Thoracic aorta (tissue), 2 donors: ENCODE measurements at regions not wholly inside any gene's neighbourhood (a gene's known extent, or its start where the extent isn't known, plus 50 kb on each side); places are given as distances from the start of the nearest gene placed in this dataset.
"Not testable (repeated sequence)": the region's sequence is repeated elsewhere in the genome, so short reads cannot be mapped to it uniquely, and the experiment has no call there.

Source experiments
- ATAC-seq: fragments of 150-250 bp; one replicate; pipeline ENCODE4 v1.8.0; 2017; ENCODE audit warnings: low read depth; ENCODE audit not compliant: insufficient number of reproducible peaks, low FRiP score
- DNase-seq: peaks from one replicate; pipeline ENCODE4 v3.0.0-alpha.2; 2020; ENCODE audit warnings: low spot score
- H3K27ac ChIP-seq, 2 donors: fragments of 200-600 bp; sonication (generic); 1 replicate in 1 of 2; 2 replicates in 1 of 2; pipeline ENCODE4 v1.5.1; 2016; ENCODE audit warnings: mild to moderate bottlenecking in 2 of 2, moderate library complexity in 2 of 2
- H3K27me3 ChIP-seq: fragments of 200-600 bp; sonication (generic); replicated peaks from 2 replicates; pipeline ENCODE4 v1.6.0; 2016; ENCODE audit warnings: mild to moderate bottlenecking; ENCODE audit not compliant: insufficient read depth
- H3K36me3 ChIP-seq: fragments of 200-600 bp; sonication (generic); one replicate; pipeline ENCODE4 v1.5.1; 2016
- H3K4me1 ChIP-seq, 2 donors: fragments of 200-600 bp; sonication (generic); 1 replicate in 1 of 2; 2 replicates in 1 of 2; pipeline versions ENCODE4 v1.5.1 to v1.6.0; 2016; ENCODE audit warnings: low read depth in 2 of 2, mild to moderate bottlenecking in 1 of 2; ENCODE audit not compliant: control insufficient read depth in 1 of 2
- H3K4me3 ChIP-seq: fragments of 200-600 bp; sonication (generic); 2 replicates; pipeline ENCODE4 v1.5.1; 2016; ENCODE audit warnings: mild to moderate bottlenecking
- H3K9me3 ChIP-seq: fragments of 200-600 bp; sonication (generic); 2 replicates; pipeline ENCODE4 v1.5.1; 2016
- CTCF ChIP-seq: fragments of 200-600 bp; sonication (generic); IDR thresholded peaks from one replicate; pipeline ENCODE4 v1.5.1; 2019; ENCODE audit warnings: antibody characterized with exemption

- no peak for ATAC-seq
- H3K4me3 ChIP-seq, result no peak overlapping the region
Observed at GRCh38 chr15:34493001-34493400, 55.4 kb upstream of the GOLGA8A start.

GRCh38 chr15:34491488-34491887 lies 53.9 kb upstream of the GOLGA8A start:
- H3K36me3 ChIP-seq, H3K4me1 ChIP-seq, ATAC-seq, H3K4me3 ChIP-seq, H3K27ac ChIP-seq, DNase-seq, H3K27me3 ChIP-seq, H3K9me3 ChIP-seq: not testable (repeated sequence)

More at GRCh38 chr15:34493001-34493400, 55.4 kb upstream of the GOLGA8A start:
- TF ChIP-seq CTCF, result no peak
- no peak for DNase-seq
- Histone ChIP-seq H3K4me1 (no peaks in the 10 kb centered on the region), H3K27me3 (no peaks in the 10 kb centered on the region), H3K27ac (no peak overlapping the region), H3K36me3 (no peaks in the 10 kb centered on the region), H3K9me3 (peaks cover 5% of the 10 kb centered on the region)

- Histone ChIP-seq H3K9me3 (peaks cover 5% of the 10 kb centered on the region), H3K36me3 (no peaks in the 10 kb centered on the region), H3K4me3 (no peak overlapping the region), H3K4me1 (no peaks in the 10 kb centered on the region), H3K27me3 (no peaks in the 10 kb centered on the region), H3K27ac (no peak overlapping the region)
- no peak for TF ChIP-seq CTCF
- no peak for DNase-seq
- no peak for ATAC-seq
Observed at GRCh38 chr15:34490417-34491193, 53.0 kb upstream of the GOLGA8A start.

- H3K4me1 ChIP-seq, H3K36me3 ChIP-seq, H3K27me3 ChIP-seq, H3K27ac ChIP-seq, DNase-seq, H3K9me3 ChIP-seq, H3K4me3 ChIP-seq, ATAC-seq: not testable (repeated sequence)
Observed at GRCh38 chr15:34488973-34489959, 51.7 kb upstream of the GOLGA8A start.
